ENCODE measurements at regions not wholly inside any gene's neighbourhood (a gene's known extent, or its start where the extent isn't known, plus 50 kb on each side); places are given as distances from the start of the nearest gene placed in this dataset.

- FAIRE-seq: no peak
Measured at GRCh38 chr21:16192902-16193301, 463.1 kb downstream of the USP25 start.

GRCh38 chr21:16193496-16194094 lies 463.8 kb downstream of the USP25 start:
- FAIRE-seq (no peak), DNase-seq (ENCODE audit: insufficient read length, low spot score) (no peak)
- no peak for TF ChIP-seq TAF1 (IDR thresholded peaks at IDR 0.05; ENCODE audit: low read depth, low read length)
- no peak for TF ChIP-seq POLR2A (IDR thresholded peaks at IDR 0.05; ENCODE audit: low read depth, low read length)
- TF ChIP-seq SPI1 (IDR thresholded peaks at IDR 0.05; ENCODE audit: low read depth, low read length): no peak
- TF ChIP-seq PAX5 (IDR thresholded peaks at IDR 0.05; ENCODE audit: insufficient read depth, low read length, severe bottlenecking): no peak
- no peak for TF ChIP-seq POLR2AphosphoS5 (IDR thresholded peaks at IDR 0.05; ENCODE audit: low read depth, low read length)
- no peak for TF ChIP-seq POU2F2 (IDR thresholded peaks at IDR 0.05; ENCODE audit: low read depth, low read length)

More at GRCh38 chr21:16192902-16193301, 463.1 kb downstream of the USP25 start:
- no peak for DNase-seq (ENCODE audit: insufficient read length, low spot score)
- TF ChIP-seq SPI1 (IDR thresholded peaks at IDR 0.05; ENCODE audit: low read depth, low read length): no peak
- no peak for TF ChIP-seq POLR2A (IDR thresholded peaks at IDR 0.05; ENCODE audit: low read depth, low read length)
- TF ChIP-seq TAF1 (IDR thresholded peaks at IDR 0.05; ENCODE audit: low read depth, low read length): no peak
- no peak for TF ChIP-seq PAX5 (IDR thresholded peaks at IDR 0.05; ENCODE audit: insufficient read depth, low read length, severe bottlenecking)
- TF ChIP-seq POLR2AphosphoS5 (IDR thresholded peaks at IDR 0.05; ENCODE audit: low read depth, low read length): no peak
- TF ChIP-seq POU2F2 (IDR thresholded peaks at IDR 0.05; ENCODE audit: low read depth, low read length): no peak

GRCh38 chr21:16194095-16194787 lies 464.5 kb downstream of the USP25 start:
- no peak for FAIRE-seq
- no peak for DNase-seq (ENCODE audit: insufficient read length, low spot score)
- no peak for TF ChIP-seq SPI1 (IDR thresholded peaks at IDR 0.05; ENCODE audit: low read depth, low read length)
- no peak for TF ChIP-seq POLR2AphosphoS5 (IDR thresholded peaks at IDR 0.05; ENCODE audit: low read depth, low read length)
- TF ChIP-seq POLR2A (IDR thresholded peaks at IDR 0.05; ENCODE audit: low read depth, low read length): no peak
- TF ChIP-seq POU2F2 (IDR thresholded peaks at IDR 0.05; ENCODE audit: low read depth, low read length): no peak
- TF ChIP-seq TAF1 (IDR thresholded peaks at IDR 0.05; ENCODE audit: low read depth, low read length): no peak
- TF ChIP-seq PAX5 (IDR thresholded peaks at IDR 0.05; ENCODE audit: insufficient read depth, low read length, severe bottlenecking): no peak

DNA sequence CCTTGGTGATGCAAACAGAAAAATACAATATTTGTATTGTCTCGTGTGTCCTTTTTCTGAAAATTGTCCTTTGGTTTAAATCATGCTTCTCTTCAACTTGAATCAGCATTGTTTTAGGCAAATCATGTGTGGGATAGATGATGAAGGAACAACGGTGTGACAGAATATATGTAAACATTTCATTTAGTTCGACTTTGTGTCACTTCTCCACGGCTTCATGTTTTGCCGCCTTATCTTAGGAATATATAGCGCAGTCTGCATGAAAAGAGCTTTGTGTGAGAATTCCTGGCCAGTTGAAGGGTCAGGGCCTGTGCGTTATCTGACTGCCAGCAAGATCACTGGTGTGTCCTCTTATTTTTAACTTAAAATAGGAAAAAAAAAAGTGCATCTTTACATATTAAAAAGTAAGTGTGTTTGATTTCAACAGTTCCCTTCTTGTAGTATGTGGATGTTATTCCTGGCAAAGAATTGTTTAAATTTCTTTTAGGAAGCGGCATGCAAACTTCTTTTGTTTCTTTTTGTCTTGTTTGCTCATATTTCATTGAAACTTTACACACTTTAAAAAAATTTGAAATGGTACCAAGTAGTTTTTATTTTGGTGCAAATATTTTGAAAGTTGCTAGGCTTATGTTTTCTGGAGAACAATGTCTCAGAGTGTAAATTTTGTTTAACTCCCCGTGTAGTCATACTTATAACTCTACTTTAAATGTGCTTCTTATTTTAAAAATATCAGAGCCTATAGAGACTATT lies 465.2 kb downstream of the USP25 start:
- DNase-seq (ENCODE audit: insufficient read length, low spot score) (no peak), FAIRE-seq (no peak)
- TF ChIP-seq TAF1 (IDR thresholded peaks at IDR 0.05; ENCODE audit: low read depth, low read length): no peak
- TF ChIP-seq POU2F2 (IDR thresholded peaks at IDR 0.05; ENCODE audit: low read depth, low read length): no peak
- TF ChIP-seq PAX5 (IDR thresholded peaks at IDR 0.05; ENCODE audit: insufficient read depth, low read length, severe bottlenecking): no peak
- TF ChIP-seq SPI1 (IDR thresholded peaks at IDR 0.05; ENCODE audit: low read depth, low read length): no peak
- no peak for TF ChIP-seq POLR2A (IDR thresholded peaks at IDR 0.05; ENCODE audit: low read depth, low read length)
- TF ChIP-seq POLR2AphosphoS5 (IDR thresholded peaks at IDR 0.05; ENCODE audit: low read depth, low read length): no peak

DNA sequence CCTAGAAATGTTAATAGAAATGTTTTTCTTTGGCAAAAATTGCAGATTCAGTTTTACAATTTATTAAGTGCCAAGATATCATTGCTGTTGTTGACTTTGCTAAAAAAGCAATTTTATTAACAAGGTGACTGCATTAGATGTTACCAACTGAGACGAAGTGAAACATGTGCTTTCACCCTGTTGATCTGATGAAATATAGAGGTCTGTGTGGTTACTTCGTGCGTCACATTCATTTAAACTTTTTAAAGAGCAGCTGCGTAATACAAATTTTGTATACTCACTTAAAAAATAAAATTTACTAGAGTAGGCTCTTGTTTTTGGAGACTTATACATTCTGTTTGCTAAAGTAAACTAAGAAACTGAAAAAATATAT lies 465.7 kb downstream of the USP25 start:
- TF ChIP-seq POLR2A (IDR thresholded peaks at IDR 0.05; ENCODE audit: low read depth, low read length) (no peak), PAX5 (IDR thresholded peaks at IDR 0.05; ENCODE audit: insufficient read depth, low read length, severe bottlenecking) (no peak), SPI1 (IDR thresholded peaks at IDR 0.05; ENCODE audit: low read depth, low read length) (no peak), POLR2AphosphoS5 (IDR thresholded peaks at IDR 0.05; ENCODE audit: low read depth, low read length) (no peak)
- FAIRE-seq: no peak
- no peak for DNase-seq (ENCODE audit: insufficient read length, low spot score)

GRCh38 chr21:16196001-16196400 lies 466.2 kb downstream of the USP25 start:
- FAIRE-seq (no peak), DNase-seq (ENCODE audit: insufficient read length, low spot score) (no peak)
- TF ChIP-seq POU2F2 (IDR thresholded peaks at IDR 0.05; ENCODE audit: low read depth, low read length): no peak
- no peak for TF ChIP-seq POLR2AphosphoS5 (IDR thresholded peaks at IDR 0.05; ENCODE audit: low read depth, low read length)
- no peak for TF ChIP-seq PAX5 (IDR thresholded peaks at IDR 0.05; ENCODE audit: insufficient read depth, low read length, severe bottlenecking)
- no peak for TF ChIP-seq TAF1 (IDR thresholded peaks at IDR 0.05; ENCODE audit: low read depth, low read length)
- no peak for TF ChIP-seq SPI1 (IDR thresholded peaks at IDR 0.05; ENCODE audit: low read depth, low read length)
- no peak for TF ChIP-seq POLR2A (IDR thresholded peaks at IDR 0.05; ENCODE audit: low read depth, low read length)

GRCh38 chr21:16198546-16198945 lies 468.8 kb downstream of the USP25 start:
- no peak for TF ChIP-seq POLR2A (IDR thresholded peaks at IDR 0.05; ENCODE audit: low read depth, low read length)
- no peak for TF ChIP-seq PAX5 (IDR thresholded peaks at IDR 0.05; ENCODE audit: insufficient read depth, low read length, severe bottlenecking)
- no peak for TF ChIP-seq TAF1 (IDR thresholded peaks at IDR 0.05; ENCODE audit: low read depth, low read length)
- TF ChIP-seq SPI1 (IDR thresholded peaks at IDR 0.05; ENCODE audit: low read depth, low read length): no peak
- TF ChIP-seq POU2F2 (IDR thresholded peaks at IDR 0.05; ENCODE audit: low read depth, low read length): no peak
- TF ChIP-seq POLR2AphosphoS5 (IDR thresholded peaks at IDR 0.05; ENCODE audit: low read depth, low read length): no peak
- DNase-seq (ENCODE audit: insufficient read length, low spot score) (no peak), FAIRE-seq (no peak)

DNA sequence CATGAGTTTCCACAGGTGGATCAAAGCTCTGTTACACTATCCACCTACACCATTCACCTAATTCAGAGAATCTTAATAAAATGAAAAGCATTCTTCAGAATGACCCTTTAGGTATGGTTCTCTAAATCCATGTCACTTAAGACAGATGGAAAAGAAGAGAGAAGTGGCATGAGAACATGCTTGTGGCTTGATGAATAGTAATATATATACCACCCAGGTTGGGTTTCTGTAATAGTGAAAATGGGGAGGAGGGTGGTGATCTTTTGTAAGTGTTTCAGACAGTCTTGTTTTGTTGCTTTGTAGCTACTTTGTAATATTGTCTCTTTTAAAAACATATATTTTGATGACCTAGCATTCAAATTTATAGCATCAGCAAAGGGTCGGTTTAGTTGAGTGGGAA lies 469.8 kb downstream of the USP25 start:
- DNase-seq (ENCODE audit: insufficient read length, low spot score): no peak
- no peak for FAIRE-seq
- TF ChIP-seq POU2F2 (IDR thresholded peaks at IDR 0.05; ENCODE audit: low read depth, low read length) (no peak), POLR2AphosphoS5 (IDR thresholded peaks at IDR 0.05; ENCODE audit: low read depth, low read length) (no peak), PAX5 (IDR thresholded peaks at IDR 0.05; ENCODE audit: insufficient read depth, low read length, severe bottlenecking) (no peak)

DNA sequence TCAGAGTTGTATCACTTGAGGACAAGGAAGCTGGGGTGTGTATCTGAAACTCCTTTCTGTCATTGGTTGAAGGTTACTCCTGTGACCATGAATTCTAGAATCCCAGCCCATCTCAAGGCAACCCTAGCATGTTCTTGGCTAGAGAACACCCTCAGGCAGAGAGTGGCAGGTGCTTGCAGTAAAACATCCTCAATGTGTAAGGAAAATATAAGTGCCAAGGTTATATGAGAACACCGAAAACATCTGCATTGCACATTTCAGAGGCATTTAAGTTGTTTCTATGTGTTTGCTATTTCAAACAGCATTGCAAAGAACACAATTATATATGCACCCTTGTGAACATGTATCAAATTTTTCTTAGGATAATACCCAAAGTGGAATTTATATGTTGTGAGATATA lies 471.9 kb downstream of the USP25 start:
- DNase-seq (ENCODE audit: insufficient read length, low spot score) (no peak), FAIRE-seq (no peak)
- TF ChIP-seq PAX5 (IDR thresholded peaks at IDR 0.05; ENCODE audit: insufficient read depth, low read length, severe bottlenecking) (no peak), SPI1 (IDR thresholded peaks at IDR 0.05; ENCODE audit: low read depth, low read length) (no peak)
